RWPE1 (cell line): ENCODE measurements at regions not wholly inside any gene's neighbourhood (a gene's known extent, or its start where the extent isn't known, plus 50 kb on each side); places are given as distances from the start of the nearest gene placed in this dataset.

ENCODE experiments used
- CTCF ChIA-PET: fragments of 350-600 bp; sonication (Branson Sonifier 250); formaldehyde crosslinking; extraction: SDS; loops from one replicate; lab custom pipeline; 2021; lab: Yijun Ruan, JAX
- POLR2A ChIA-PET: fragments of 400-600 bp; formaldehyde crosslinking; extraction: SDS; loops from one replicate; lab custom pipeline; 2020; ENCODE audit warnings: antibody characterized with exemption; ENCODE audit not compliant: low non-redundant PET; lab: Yijun Ruan, JAX
- DNase-seq: peaks from one replicate; pipeline ENCODE4 v3.0.0; 2012; ENCODE audit warnings: low spot score
- H3K27ac ChIP-seq: fragments of 450-650 bp; 2 replicates; pipeline ENCODE4 v1.5.1; 2017
- TF ChIP-seq, protein P1 (sequence below): fragments of 450-650 bp; conservative IDR thresholded peaks from 2 replicates; pipeline ENCODE4 v1.5.1; 2017; ENCODE audit warnings: low read depth, mild to moderate bottlenecking

DNA sequence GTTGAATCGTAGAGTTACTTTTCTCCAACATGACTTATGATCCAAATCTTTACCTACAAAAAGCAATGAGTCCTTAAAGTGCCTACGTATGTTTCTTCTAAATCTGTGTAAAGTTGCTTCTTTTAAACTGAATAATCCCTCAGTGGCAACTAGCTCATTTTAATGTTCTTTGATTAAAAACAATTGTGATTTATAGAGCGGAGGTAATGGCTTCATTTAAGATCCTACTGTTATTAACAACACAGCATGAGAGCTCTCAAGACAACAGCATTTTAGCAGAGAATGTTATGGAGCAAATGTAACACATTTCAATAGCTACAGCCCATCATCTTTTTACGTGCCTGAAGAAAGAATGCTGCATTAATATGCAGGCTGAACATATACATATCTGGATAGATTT lies 55.3 kb upstream of the VGLL3 start:
- ChIA-PET CTCF (no interaction called here), POLR2A (no interaction called here)
- no peak overlapping the region for H3K27ac ChIP-seq
- TF ChIP-seq, protein P1, sequence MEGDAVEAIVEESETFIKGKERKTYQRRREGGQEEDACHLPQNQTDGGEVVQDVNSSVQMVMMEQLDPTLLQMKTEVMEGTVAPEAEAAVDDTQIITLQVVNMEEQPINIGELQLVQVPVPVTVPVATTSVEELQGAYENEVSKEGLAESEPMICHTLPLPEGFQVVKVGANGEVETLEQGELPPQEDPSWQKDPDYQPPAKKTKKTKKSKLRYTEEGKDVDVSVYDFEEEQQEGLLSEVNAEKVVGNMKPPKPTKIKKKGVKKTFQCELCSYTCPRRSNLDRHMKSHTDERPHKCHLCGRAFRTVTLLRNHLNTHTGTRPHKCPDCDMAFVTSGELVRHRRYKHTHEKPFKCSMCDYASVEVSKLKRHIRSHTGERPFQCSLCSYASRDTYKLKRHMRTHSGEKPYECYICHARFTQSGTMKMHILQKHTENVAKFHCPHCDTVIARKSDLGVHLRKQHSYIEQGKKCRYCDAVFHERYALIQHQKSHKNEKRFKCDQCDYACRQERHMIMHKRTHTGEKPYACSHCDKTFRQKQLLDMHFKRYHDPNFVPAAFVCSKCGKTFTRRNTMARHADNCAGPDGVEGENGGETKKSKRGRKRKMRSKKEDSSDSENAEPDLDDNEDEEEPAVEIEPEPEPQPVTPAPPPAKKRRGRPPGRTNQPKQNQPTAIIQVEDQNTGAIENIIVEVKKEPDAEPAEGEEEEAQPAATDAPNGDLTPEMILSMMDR = no peak
- no peak for DNase-seq

DNA sequence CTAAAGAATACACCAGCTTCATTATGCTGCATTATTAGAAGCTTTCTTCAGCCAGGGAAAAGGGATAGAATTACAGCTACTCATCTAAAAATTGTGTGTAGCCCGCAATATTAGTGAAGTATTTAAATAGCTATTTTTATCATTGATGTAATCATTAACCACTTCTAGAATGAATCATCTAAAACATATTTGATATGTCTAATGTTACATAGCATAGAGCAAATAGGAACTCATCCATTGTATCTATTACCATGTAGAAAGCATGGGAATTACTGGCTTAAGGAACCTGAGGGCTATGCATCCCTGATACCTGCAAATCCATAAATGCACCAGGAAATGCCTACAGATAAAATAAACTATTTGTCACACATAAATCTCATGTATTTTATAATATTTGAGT lies 54.5 kb upstream of the VGLL3 start:
- H3K27ac ChIP-seq = no peak overlapping the region
- POLR2A ChIA-PET = no interaction called here
- CTCF ChIA-PET = no interaction called here
- TF ChIP-seq, protein P1 = no peak
- no peak for DNase-seq

DNA sequence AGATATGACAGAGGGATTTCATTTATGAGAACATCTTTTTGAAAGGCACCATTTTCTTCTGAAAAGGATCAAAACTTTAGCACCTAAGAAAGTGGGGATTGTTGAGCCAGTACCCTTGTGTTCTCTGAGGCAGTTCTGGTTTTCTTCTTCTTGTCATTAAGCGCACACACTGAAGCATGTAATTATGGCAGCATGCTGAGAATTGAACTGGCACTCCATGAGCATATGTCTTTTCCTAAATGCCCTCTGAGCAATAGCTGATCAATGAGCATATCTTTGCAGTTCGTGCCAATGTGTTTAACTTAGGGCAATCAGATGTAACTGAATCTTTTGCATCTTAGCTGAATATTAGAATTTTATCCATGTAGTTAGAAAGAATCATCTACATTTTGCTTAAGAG lies 53.9 kb upstream of the VGLL3 start:
- no peak for DNase-seq
- no peak overlapping the region for H3K27ac ChIP-seq
- ChIA-PET CTCF (no interaction called here), POLR2A (no interaction called here)
- TF ChIP-seq, protein P1 = no peak

DNA sequence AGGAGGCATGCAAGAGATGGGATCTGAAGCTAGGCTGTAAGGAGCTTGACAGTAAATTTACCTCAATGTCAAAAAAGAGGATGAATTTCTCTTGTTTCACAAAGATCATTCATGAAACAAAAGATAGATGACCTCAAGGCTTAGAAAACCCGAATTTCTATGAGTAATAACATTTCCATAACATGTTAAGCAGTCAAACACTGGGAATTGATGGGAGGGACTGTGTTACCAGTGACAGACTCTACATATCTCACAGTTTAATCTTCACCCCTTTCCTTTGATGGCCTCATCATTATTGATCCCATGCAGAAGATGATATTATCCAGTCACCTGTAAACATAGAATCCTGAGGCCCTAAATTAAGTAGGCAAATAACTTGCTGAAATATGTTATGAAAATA lies 53.5 kb upstream of the VGLL3 start:
- DNase-seq = no peak
- POLR2A ChIA-PET = no interaction called here
- TF ChIP-seq, protein P1 = no peak
- no peak overlapping the region for H3K27ac ChIP-seq
- CTCF ChIA-PET = no interaction called here

DNA sequence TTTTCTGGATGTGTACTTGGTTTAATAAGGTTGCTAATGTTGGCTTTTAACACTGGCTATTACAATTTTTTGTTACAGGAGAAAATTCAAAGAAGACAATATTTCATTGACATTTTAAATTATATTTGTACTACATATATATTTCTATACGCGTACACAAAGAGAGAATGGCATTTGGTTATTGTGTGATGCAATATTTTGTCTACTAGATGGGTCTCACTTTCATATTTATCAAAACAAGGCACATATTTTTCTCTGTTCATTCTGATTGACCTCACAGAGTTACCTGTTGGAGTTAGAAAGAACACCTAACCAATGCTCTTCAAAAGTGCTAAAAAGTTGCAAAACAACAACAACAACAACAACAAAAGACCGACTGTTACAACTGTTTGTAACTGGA lies 50.2 kb upstream of the VGLL3 start:
- TF ChIP-seq, protein P1 = no peak
- ChIA-PET CTCF (no interaction called here), POLR2A (no interaction called here)
- no peak overlapping the region for H3K27ac ChIP-seq
- DNase-seq = no peak
